NCI-H146 treated with DMSO at 0.1 percent for 48 hours (cell line): ENCODE measurements at regions not wholly inside any gene's neighbourhood (a gene's known extent, or its start where the extent isn't known, plus 50 kb on each side); places are given as distances from the start of the nearest gene placed in this dataset.
A peak's percentile ranks its signal among the peaks of the same experiment; 100 is the strongest.

Experiments
- DNase-seq: peaks from one replicate; lab custom pipeline; 2025; ENCODE audit not compliant: unreplicated experiment; lab: John Stamatoyannopoulos, UW

DNA sequence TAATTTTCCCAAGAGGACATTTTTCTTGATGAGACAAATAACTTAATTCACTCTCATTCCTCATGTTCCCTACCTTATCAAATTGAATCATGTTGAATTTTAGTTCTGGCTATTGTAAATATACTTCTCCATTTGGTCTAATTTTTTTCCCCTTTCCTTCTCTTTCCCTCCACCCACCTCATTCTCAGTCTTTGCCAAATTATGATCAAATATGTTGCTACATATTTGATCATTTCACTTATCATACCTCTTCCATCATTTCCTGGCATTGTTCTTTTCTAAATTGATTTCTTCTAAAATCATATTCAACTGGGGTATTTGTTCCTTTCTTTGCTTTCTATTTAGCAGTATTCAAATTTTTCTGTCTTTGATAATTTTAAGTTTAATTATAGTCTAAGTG, 52.3 kb downstream of the HDGFL1 start:
- no peak for DNase-seq

DNA sequence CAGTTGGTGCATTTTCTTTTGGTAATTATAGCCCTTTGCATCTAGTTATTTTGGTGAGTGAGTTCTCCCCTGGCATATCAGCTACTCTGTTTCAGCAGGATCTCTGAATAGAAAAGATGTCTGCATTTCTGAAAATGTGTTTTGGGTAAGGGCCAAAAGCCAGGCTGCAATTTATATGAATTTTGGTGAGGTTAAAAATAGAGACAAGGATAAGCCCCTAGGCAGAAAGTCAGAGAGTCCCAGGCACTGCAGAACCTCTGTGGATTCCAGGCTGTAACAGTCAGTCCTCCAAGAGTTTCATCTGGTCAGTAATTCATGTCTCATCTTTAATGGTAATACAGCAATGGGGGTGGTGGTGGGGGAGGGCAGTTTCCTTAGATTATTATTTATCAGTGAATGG, 53.0 kb downstream of the HDGFL1 start:
- DNase-seq: no peak

- no peak for DNase-seq
Measured at GRCh38 chr6:22622813-22623212, 53.4 kb downstream of the HDGFL1 start.

GRCh38 chr6:22627644-22628043, 58.3 kb downstream of the HDGFL1 start:
- DNase-seq: no peak

- DNase-seq: no peak
Measured at GRCh38 chr6:22631091-22631490, 61.7 kb downstream of the HDGFL1 start.

DNA sequence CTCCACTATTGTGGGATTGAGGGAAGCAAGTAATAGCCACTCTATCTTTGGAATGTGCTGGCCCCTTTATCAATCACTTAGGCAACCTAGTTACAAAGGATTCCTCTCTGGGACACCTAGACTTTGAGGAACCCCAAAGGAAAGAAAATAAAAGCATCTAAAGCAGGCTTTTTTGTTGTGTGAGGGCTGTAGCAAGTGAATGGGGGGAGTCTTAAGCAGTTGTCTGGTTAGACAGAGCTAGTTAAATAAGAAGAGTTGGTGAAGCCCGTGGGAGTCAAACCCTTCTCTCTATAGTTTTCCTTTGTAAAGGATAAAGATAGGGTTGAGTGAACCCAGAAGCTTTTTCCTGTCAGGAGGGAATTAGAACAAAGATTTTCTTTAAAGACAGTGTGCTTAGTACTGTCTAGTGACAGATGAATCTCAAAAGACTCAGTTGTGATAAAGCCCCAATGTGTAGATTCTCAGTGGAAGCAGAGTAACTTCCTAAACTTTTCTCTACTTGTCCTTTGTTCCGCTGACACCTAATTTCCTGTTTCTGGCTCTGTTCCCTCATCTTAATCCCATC, 63.3 kb downstream of the HDGFL1 start:
- DNase-seq: no peak

GRCh38 chr6:22636452-22636851, 67.1 kb downstream of the HDGFL1 start:
- DNase-seq: no peak

- DNase-seq: no peak
Measured at GRCh38 chr6:22637782-22638181, 68.4 kb downstream of the HDGFL1 start.

DNA sequence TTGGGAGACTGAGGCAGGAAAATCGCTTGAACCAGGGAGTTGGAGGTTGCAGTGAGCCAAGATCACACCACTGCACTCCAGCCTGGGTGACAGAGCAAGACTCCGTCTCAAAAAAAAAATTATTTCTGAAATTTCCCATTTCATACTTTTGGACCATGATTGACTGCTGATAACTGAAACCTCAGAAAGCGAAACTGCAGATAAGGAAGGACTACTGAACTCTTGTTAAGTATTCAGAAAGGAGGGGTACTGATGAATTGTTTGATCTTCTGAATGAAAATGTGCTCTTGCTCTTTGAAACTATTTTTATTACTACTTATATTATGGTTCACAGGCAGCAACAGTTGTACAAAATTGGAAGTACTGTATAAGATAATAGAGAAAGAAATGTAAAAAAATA, 69.0 kb downstream of the HDGFL1 start:
- DNase-seq: no peak

GRCh38 chr6:22642254-22642653, 72.9 kb downstream of the HDGFL1 start:
- no peak for DNase-seq

DNA sequence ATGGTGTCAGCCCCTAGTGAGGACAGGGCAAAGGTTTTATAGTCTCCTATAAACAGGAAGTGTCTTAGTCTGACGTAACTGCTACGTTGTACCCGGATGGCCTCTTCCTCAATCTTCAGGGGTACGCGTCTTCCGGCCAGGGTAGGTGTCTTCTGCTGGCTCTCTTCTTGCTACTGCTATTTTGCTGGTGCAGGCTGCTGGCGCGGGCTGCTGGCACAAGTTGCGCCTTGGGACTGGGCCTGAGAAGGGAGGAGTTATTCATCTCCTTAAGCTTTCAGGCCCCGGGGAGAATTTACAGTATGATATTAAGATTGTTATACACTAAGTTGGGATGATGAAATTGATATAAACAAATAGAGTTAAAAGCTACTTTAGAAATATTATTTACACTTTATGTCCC, 74.4 kb downstream of the HDGFL1 start:
- no peak for DNase-seq

DNA sequence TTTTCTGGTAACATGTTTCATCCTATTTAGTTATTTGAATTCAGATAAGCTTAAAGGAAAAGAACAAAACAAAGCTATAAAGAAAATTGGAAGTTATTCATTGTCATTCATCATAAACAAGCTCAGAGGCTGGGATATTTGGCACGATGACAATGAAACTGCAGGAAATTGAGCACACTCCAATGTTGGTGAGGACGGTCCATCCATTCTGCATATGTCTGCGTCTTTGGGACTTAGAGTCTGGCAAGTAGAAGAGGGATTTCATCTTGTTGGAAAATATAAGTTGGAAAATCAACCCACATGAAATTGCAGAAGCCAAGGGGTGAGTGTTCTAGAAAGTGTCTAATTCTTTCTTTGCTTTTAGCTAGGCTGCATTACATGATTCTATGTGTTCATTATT, 78.4 kb downstream of the HDGFL1 start:
- DNase-seq: no peak

GRCh38 chr6:22651731-22652130, 82.4 kb downstream of the HDGFL1 start:
- DNase-seq: no peak

DNA sequence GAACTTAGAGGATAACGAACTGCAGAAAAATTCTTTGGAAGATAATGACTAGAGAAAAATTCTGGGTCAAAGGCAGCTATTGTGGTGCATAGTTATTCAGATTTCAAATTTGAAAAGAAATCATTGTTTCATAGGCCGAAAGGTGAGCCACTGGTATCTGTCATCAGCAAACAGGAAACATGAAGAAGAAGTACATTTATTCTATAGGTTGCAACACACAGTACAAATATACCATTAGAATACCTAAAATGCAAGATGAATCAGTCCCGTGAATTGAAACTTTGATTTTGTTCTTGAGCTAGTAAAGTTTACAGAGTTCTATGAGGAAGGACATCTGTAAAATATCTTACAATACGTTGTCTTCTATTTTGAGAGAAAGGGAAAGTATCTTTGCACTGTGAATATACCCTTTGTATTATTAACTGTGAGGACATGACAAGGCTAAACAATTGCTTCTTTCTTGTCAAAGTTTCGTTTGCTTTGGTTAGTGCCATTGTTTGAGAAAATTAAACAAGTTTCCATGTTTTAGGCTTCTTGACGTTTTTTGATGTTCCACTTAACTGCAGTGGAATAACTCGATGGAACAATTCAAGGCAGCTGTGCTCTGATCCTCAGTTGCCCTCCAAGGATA, 84.7 kb downstream of the HDGFL1 start:
- no peak for DNase-seq

GRCh38 chr6:22656706-22657351, 87.5 kb downstream of the HDGFL1 start:
- no peak for DNase-seq

- DNase-seq: no peak
Measured at GRCh38 chr6:22657352-22657980, 88.1 kb downstream of the HDGFL1 start.

DNA sequence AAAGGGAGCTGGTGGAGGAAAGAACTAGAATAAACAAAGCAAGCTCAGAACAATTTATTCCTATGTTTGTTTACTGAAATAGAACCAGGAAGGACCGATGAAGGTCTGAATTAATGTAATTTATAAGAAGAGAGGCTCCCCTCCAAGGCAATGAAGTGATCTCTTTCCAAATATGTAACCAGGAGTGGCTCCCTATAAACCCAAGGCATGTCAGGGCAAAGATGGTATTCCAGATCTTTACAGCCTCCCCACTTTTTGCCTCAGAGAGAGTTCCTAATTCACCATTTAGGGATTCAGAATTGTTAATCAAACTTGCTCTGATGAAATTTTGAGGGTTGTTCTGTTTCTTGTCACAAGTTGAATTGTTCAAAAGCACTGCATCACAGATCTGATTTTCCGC, 88.8 kb downstream of the HDGFL1 start:
- no peak for DNase-seq

DNA sequence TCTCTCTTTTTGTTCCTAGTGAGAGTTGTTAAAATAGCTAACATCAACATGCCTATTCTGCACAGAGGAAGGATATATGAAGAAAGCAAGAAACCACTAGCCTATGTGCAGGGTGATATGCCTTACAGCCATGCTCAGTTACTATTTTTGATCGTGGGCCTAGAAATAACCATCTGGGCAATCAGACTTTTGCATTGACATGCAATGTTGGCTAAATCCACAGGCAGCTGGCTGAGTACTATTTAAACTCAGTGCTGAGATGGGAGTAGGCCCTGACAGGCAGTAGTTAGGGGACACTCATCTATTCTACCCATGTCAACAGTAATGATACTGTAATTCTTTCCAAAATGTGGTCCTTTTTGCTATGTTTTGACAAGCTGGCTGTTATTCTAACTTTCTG, 89.6 kb downstream of the HDGFL1 start:
- no peak for DNase-seq

DNA sequence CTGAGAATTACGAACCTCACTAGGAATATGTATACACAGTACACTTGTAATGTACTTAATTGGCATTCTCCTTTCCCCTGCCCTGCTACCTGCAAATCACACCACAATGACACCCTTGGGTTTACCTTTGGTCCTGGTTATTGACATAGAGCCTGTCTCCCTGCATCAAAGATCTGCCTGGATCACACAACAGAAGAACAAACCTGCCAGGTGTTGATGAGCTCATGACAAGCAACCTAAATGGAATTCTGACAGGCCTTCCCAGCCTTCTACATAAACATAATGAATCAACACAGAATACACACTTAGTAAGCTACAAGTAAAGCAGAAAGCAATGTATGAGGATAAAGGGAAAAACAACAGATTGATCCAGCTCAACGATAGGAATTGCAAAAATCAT, 95.6 kb downstream of the HDGFL1 start:
- peak; percentile 38 for DNase-seq

DNA sequence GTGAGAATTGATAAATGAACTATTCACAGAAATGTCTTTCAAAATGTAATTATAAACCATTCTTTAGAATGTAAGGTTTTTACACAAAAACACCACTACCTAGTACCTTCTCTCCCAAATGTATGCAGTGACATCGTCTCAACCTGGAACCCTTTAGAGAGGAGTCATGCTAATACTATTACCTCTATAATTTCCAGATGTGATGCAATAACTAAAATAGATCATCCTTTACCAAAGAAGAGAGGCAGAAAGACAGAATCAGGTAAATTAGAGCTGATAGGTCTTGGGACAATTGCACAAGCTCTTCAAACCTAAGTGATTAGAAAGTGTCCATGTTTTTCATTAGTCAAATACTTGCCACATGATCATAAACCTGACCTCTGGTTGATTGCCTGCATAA, 96.7 kb downstream of the HDGFL1 start:
- no peak for DNase-seq

DNA sequence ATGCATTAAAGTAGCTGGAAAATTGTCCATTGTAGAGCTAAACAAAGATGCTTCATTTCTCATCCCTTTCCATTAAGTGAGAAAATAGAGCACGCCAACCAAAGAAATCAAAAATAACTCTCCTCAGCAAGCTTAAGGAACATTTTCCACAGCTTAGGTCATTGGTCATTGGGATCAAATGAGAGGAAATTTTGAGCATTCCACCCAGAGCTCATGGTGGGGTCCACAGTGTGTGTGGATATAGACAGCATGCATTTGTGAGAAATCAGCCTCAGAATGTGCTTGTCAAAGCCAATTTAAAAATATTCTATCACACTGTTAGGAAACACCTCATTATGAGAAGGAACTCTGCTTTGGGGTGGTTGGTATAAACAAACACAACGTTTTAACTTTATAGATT, 97.2 kb downstream of the HDGFL1 start:
- no peak for DNase-seq

DNA sequence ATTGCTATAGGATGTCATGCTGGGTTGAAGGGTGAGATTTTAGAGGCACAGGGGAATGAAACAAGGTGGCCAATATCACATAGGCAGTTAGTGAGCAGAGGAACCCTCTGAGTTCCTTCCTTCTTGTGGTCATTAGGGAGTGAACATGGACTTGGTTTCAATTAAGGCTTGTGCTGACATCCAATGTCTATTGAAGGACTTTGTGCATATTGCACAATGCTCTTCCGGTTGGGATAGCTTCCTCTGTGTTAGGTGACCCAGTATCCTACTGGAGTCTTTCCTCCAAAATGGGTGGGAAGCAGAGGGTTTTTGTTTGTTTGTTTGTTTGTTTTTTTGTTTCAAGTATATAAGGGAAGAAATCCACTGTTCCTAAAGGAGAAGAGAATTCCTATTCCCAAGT, 98.5 kb downstream of the HDGFL1 start:
- no peak for DNase-seq
